ENCODE measurements at regions not wholly inside any gene's neighbourhood (a gene's known extent, or its start where the extent isn't known, plus 50 kb on each side); places are given as distances from the start of the nearest gene placed in this dataset.

DNA sequence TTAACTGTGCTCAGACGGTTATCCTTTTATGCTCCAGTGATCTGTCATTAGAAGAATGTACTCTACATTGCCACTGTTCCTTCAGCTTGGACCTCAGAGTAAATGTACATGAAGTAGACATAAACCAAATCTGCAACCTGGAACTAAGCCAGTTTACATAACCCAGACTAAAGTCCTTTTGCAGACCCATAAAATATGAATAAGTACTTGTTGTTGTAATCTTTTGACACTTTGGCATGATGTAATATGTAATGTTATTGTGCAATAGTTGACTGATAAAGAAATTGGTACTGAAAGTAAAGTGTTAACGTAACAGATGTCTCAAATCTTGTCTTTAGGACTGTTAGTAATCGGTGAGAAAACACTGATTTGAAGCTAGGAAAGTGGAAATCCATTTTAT, 115.8 kb upstream of the SORCS1 start:
- H3K36me3 ChIP-seq (ENCODE audit: control insufficient read depth, insufficient read depth, low read length), result no peaks in the 10 kb centered on the region
- WGBS (ENCODE audit: insufficient coverage, insufficient read length), result no CpG with 5 or more reads among the region's 3 CpGs

GRCh38 chr10:107277591-107277990, 113.1 kb upstream of the SORCS1 start:
- Histone ChIP-seq H3K9me3 (ENCODE audit: control insufficient read depth, insufficient read depth, low read length) (no peaks in the 10 kb centered on the region), H3K36me3 (ENCODE audit: control insufficient read depth, insufficient read depth, low read length) (no peaks in the 10 kb centered on the region), H3K4me1 (ENCODE audit: control insufficient read depth, insufficient read depth, low read length) (no peaks in the 10 kb centered on the region), H3K27me3 (ENCODE audit: control insufficient read depth, insufficient read depth, low read length) (no peaks in the 10 kb centered on the region), H3K4me3 (ENCODE audit: low read length) (no peak overlapping the region), H3K27ac (ENCODE audit: low read length) (no peak overlapping the region)
- DNase-seq (ENCODE audit: low read depth, low spot score), result no peak
- WGBS (ENCODE audit: insufficient coverage, insufficient read length), result no CpG with 5 or more reads among the region's 2 CpGs

More for the DNA sequence above, 115.8 kb upstream of the SORCS1 start:
- no peak for DNase-seq (ENCODE audit: low read depth, low spot score)
- no peaks in the 10 kb centered on the region for H3K9me3 ChIP-seq (ENCODE audit: control insufficient read depth, insufficient read depth, low read length)
- no peak overlapping the region for H3K4me3 ChIP-seq (ENCODE audit: low read length)
- H3K27ac ChIP-seq (ENCODE audit: low read length), result no peak overlapping the region
- H3K4me1 ChIP-seq (ENCODE audit: control insufficient read depth, insufficient read depth, low read length), result no peaks in the 10 kb centered on the region
- H3K27me3 ChIP-seq (ENCODE audit: control insufficient read depth, insufficient read depth, low read length), result no peaks in the 10 kb centered on the region

GRCh38 chr10:107275806-107276205, 111.3 kb upstream of the SORCS1 start:
- no CpG with 5 or more reads among the region's 3 CpGs for WGBS (ENCODE audit: insufficient coverage, insufficient read length)

GRCh38 chr10:107269626-107270025, 105.1 kb upstream of the SORCS1 start:
- Histone ChIP-seq H3K9me3 (ENCODE audit: control insufficient read depth, insufficient read depth, low read length) (no peaks in the 10 kb centered on the region), H3K27ac (ENCODE audit: low read length) (no peak overlapping the region), H3K4me3 (ENCODE audit: low read length) (no peak overlapping the region), H3K36me3 (ENCODE audit: control insufficient read depth, insufficient read depth, low read length) (no peaks in the 10 kb centered on the region), H3K27me3 (ENCODE audit: control insufficient read depth, insufficient read depth, low read length) (no peaks in the 10 kb centered on the region), H3K4me1 (ENCODE audit: control insufficient read depth, insufficient read depth, low read length) (peaks cover 2% of the 10 kb centered on the region; the same call in 1 of the 2 replicates)
- DNase-seq (ENCODE audit: low read depth, low spot score), result no peak

More at GRCh38 chr10:107275806-107276205, 111.3 kb upstream of the SORCS1 start:
- no peak overlapping the region for H3K27ac ChIP-seq (ENCODE audit: low read length)
- H3K4me1 ChIP-seq (ENCODE audit: control insufficient read depth, insufficient read depth, low read length), result no peaks in the 10 kb centered on the region
- no peaks in the 10 kb centered on the region for H3K27me3 ChIP-seq (ENCODE audit: control insufficient read depth, insufficient read depth, low read length)
- H3K36me3 ChIP-seq (ENCODE audit: control insufficient read depth, insufficient read depth, low read length), result no peaks in the 10 kb centered on the region
- DNase-seq (ENCODE audit: low read depth, low spot score), result no peak
- H3K9me3 ChIP-seq (ENCODE audit: control insufficient read depth, insufficient read depth, low read length), result no peaks in the 10 kb centered on the region
- H3K4me3 ChIP-seq (ENCODE audit: low read length), result no peak overlapping the region

DNA sequence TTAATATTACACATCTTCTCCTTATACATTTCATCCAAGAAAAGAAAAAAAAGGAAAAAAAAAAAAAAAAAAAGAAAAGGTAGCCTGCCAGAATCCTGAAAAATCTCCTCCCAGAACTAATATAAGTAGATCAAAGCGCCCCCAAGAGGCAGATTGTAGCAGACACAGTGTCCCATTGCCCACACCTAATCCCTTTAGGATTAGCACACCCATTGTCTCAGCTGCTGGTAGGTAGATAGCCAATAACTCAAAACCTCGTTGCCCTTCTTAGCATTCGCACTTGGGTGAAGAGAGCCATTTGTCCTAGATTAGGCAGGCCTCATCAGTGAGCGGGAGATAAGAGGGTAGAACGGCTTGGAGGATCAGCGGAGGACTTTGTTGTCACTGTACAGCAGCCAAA, 100.2 kb upstream of the SORCS1 start:
- no peaks in the 10 kb centered on the region for H3K27me3 ChIP-seq (ENCODE audit: control insufficient read depth, insufficient read depth, low read length)
- peak; percentile 43 for DNase-seq (ENCODE audit: low read depth, low spot score)
- no peak overlapping the region for H3K4me3 ChIP-seq (ENCODE audit: low read length)
- peaks cover 2% of the 10 kb centered on the region; the same call in 1 of the 2 replicates for H3K4me1 ChIP-seq (ENCODE audit: control insufficient read depth, insufficient read depth, low read length)
- no CpG with 5 or more reads among the region's 6 CpGs for WGBS (ENCODE audit: insufficient coverage, insufficient read length)
- no peaks in the 10 kb centered on the region for H3K9me3 ChIP-seq (ENCODE audit: control insufficient read depth, insufficient read depth, low read length)
- H3K36me3 ChIP-seq (ENCODE audit: control insufficient read depth, insufficient read depth, low read length), result no peaks in the 10 kb centered on the region
- no peak overlapping the region for H3K27ac ChIP-seq (ENCODE audit: low read length)

GRCh38 chr10:107244122-107244521, 79.6 kb upstream of the SORCS1 start:
- DNase-seq (ENCODE audit: low read depth, low spot score), result no peak
- no peaks in the 10 kb centered on the region for H3K27me3 ChIP-seq (ENCODE audit: control insufficient read depth, insufficient read depth, low read length)
- H3K4me3 ChIP-seq (ENCODE audit: low read length), result no peak overlapping the region
- no peak overlapping the region for H3K27ac ChIP-seq (ENCODE audit: low read length)
- H3K36me3 ChIP-seq (ENCODE audit: control insufficient read depth, insufficient read depth, low read length), result no peaks in the 10 kb centered on the region
- no peaks in the 10 kb centered on the region for H3K9me3 ChIP-seq (ENCODE audit: control insufficient read depth, insufficient read depth, low read length)
- no peaks in the 10 kb centered on the region for H3K4me1 ChIP-seq (ENCODE audit: control insufficient read depth, insufficient read depth, low read length)
- no CpG with 5 or more reads among the region's 5 CpGs for WGBS (ENCODE audit: insufficient coverage, insufficient read length)

DNA sequence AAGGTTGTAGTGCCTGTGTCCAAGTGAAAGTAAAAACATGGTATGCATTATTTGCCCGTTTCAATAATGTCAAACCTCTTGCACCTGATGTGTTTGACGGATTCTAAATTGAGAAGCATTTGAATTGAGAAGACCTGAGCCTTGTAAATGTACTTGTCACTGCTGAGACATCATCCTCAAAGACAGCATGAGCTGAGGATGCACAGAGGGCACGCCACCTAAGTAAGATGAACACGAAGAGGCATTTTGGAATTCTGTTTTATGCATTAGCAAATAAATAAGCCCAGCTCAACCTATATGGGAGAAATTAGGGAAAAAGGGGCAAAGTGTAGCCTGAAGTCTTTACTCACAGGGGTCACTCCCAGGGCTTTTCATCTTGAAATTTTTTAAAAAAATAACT, 73.8 kb upstream of the SORCS1 start:
- Histone ChIP-seq H3K4me1 (ENCODE audit: control insufficient read depth, insufficient read depth, low read length) (no peaks in the 10 kb centered on the region), H3K27ac (ENCODE audit: low read length) (no peak overlapping the region), H3K9me3 (ENCODE audit: control insufficient read depth, insufficient read depth, low read length) (no peaks in the 10 kb centered on the region), H3K4me3 (ENCODE audit: low read length) (no peak overlapping the region), H3K36me3 (ENCODE audit: control insufficient read depth, insufficient read depth, low read length) (no peaks in the 10 kb centered on the region), H3K27me3 (ENCODE audit: control insufficient read depth, insufficient read depth, low read length) (no peaks in the 10 kb centered on the region)
- WGBS (ENCODE audit: insufficient coverage, insufficient read length), result no CpG with 5 or more reads among the region's 4 CpGs
- DNase-seq (ENCODE audit: low read depth, low spot score), result no peak

GRCh38 chr10:107232013-107232412, 67.5 kb upstream of the SORCS1 start:
- Histone ChIP-seq H3K36me3 (ENCODE audit: control insufficient read depth, insufficient read depth, low read length) (no peaks in the 10 kb centered on the region), H3K4me3 (ENCODE audit: low read length) (no peak overlapping the region), H3K27ac (ENCODE audit: low read length) (no peak overlapping the region), H3K4me1 (ENCODE audit: control insufficient read depth, insufficient read depth, low read length) (no peaks in the 10 kb centered on the region), H3K9me3 (ENCODE audit: control insufficient read depth, insufficient read depth, low read length) (no peaks in the 10 kb centered on the region), H3K27me3 (ENCODE audit: control insufficient read depth, insufficient read depth, low read length) (no peaks in the 10 kb centered on the region)
- no peak for DNase-seq (ENCODE audit: low read depth, low spot score)
- WGBS (ENCODE audit: insufficient coverage, insufficient read length), result no CpG with 5 or more reads among the region's 2 CpGs

DNA sequence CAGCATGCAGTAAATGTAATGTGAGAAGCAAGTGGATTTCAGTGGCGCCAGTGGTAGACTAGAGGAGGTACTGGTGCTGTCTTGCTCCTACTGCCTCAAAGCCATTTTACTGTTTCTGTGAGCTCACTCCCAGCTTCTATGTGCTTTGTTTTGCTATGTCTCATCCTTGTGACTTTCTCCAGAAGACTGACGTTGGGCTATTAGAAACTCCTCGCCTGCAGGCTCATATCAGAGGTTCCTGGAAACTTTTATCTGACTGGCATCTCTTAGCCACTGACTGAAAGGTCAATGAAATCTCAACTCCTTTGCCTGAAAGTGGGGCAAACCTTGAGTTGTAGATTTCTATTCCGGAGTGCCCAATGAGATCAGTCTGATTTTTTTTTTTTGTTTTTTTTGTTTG, 66.4 kb upstream of the SORCS1 start:
- Histone ChIP-seq H3K4me3 (ENCODE audit: low read length) (no peak overlapping the region), H3K9me3 (ENCODE audit: control insufficient read depth, insufficient read depth, low read length) (no peaks in the 10 kb centered on the region), H3K4me1 (ENCODE audit: control insufficient read depth, insufficient read depth, low read length) (no peaks in the 10 kb centered on the region), H3K27ac (ENCODE audit: low read length) (no peak overlapping the region), H3K27me3 (ENCODE audit: control insufficient read depth, insufficient read depth, low read length) (no peaks in the 10 kb centered on the region), H3K36me3 (ENCODE audit: control insufficient read depth, insufficient read depth, low read length) (no peaks in the 10 kb centered on the region)
- WGBS (ENCODE audit: insufficient coverage, insufficient read length), result no CpG with 5 or more reads among the region's 4 CpGs
- DNase-seq (ENCODE audit: low read depth, low spot score), result no peak

DNA sequence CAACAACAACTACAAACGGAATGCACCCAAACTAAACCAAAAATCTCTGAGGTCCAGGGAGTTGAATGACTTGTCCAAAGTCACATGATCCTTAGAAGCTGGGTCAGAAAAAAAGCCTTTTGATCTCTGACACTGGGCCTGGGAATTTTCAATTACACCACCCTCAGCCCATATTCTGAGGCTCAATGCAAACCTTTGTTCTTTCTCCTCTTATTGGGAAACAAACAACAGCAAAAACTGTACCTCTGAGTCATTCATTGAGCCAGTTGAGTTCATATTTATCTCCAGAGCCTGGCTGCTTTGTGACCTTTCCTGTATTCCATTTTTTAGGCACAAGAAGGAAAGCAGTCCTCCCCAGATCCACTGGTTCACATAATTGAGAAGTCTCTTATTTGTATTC, 51.2 kb upstream of the SORCS1 start:
- Histone ChIP-seq H3K36me3 (ENCODE audit: control insufficient read depth, insufficient read depth, low read length) (no peaks in the 10 kb centered on the region), H3K4me3 (ENCODE audit: low read length) (no peak overlapping the region), H3K4me1 (ENCODE audit: control insufficient read depth, insufficient read depth, low read length) (no peaks in the 10 kb centered on the region), H3K27me3 (ENCODE audit: control insufficient read depth, insufficient read depth, low read length) (no peaks in the 10 kb centered on the region), H3K9me3 (ENCODE audit: control insufficient read depth, insufficient read depth, low read length) (no peaks in the 10 kb centered on the region), H3K27ac (ENCODE audit: low read length) (no peak overlapping the region)
- no peak for DNase-seq (ENCODE audit: low read depth, low spot score)
- WGBS (ENCODE audit: insufficient coverage, insufficient read length), result no CpG with 5 or more reads among the region's 1 CpG
